OCI-LY3 (cell line): ENCODE measurements at regions not wholly inside any gene's neighbourhood (a gene's known extent, or its start where the extent isn't known, plus 50 kb on each side); places are given as distances from the start of the nearest gene placed in this dataset.

Experiments used
- H2AFZ ChIP-seq: fragments of 200-600, 300-600 bp; shearing (Covaris generic); 2 replicates; pipeline ENCODE4 v1.6.0; 2014; ENCODE audit warnings: antibody characterized with exemption, low read depth, low read length
- H3K27ac ChIP-seq: fragments of 200-600, 300-600 bp; sonication (generic); 2 replicates; pipeline ENCODE4 v1.5.1; 2014; ENCODE audit warnings: mild to moderate bottlenecking, low read length, moderate library complexity, mixed read lengths
- H3K27me3 ChIP-seq: fragments of 200-600, 300-600 bp; sonication (generic); 2 replicates; pipeline ENCODE4 v1.6.1; 2014; ENCODE audit warnings: low read depth, low read length, mixed read lengths
- H3K36me3 ChIP-seq: fragments of 200-600, 300-600 bp; sonication (generic); replicated peaks from 2 replicates; pipeline ENCODE3; 2014; ENCODE audit warnings: low read depth, low read length, mixed read lengths
- H3K4me1 ChIP-seq: fragments of 300-600, 200-600 bp; sonication (generic); 2 replicates; pipeline ENCODE4 v1.6.1; 2014; ENCODE audit warnings: low read length, mixed read lengths
- H3K4me2 ChIP-seq: fragments of 200-600, 300-600 bp; sonication (generic); 2 replicates; pipeline ENCODE4 v1.6.1; 2014; ENCODE audit warnings: low read length, mixed read lengths
- H3K4me3 ChIP-seq: fragments of 300-600, 200-600 bp; sonication (generic); 2 replicates; pipeline ENCODE4 v1.5.1; 2014; ENCODE audit warnings: antibody characterized with exemption, mild to moderate bottlenecking, low read length, moderate library complexity
- H3K79me2 ChIP-seq: fragments of 300-600, 200-600 bp; shearing (Covaris generic); 2 replicates; pipeline ENCODE4 v1.6.1; 2014; ENCODE audit warnings: mild to moderate bottlenecking, low read length, mixed read lengths
- H3K9ac ChIP-seq: fragments of 300-600, 200-600 bp; shearing (Covaris generic); 2 replicates; pipeline ENCODE4 v1.6.0; 2014; ENCODE audit warnings: mild to moderate bottlenecking, low read length, moderate library complexity
- H3K9me3 ChIP-seq: fragments of 200-600, 300-600 bp; shearing (Covaris generic); 2 replicates; pipeline ENCODE4 v1.6.1; 2014; ENCODE audit warnings: low read length, mixed read lengths; ENCODE audit not compliant: insufficient read depth
- H4K20me1 ChIP-seq: fragments of 200-600, 300-600 bp; sonication (generic); 2 replicates; pipeline ENCODE4 v1.6.1; 2016; ENCODE audit warnings: low read length, mixed read lengths; ENCODE audit not compliant: insufficient read depth
- EZH2phosphoT487 ChIP-seq: fragments of 200-600 bp; shearing (Covaris generic); IDR thresholded peaks from 2 replicates; pipeline ENCODE4 v1.6.1; 2018; ENCODE audit warnings: antibody characterized with exemption, mixed run types, low read depth
- TF ChIP-seq, protein P1 (sequence below): fragments of 200-600, 300-600 bp; sonication (generic); IDR thresholded peaks from 2 replicates; pipeline ENCODE4 v1.5.1; 2014; ENCODE audit warnings: antibody characterized with exemption, low read length, low read depth

GRCh38 chr2:75765798-75766197 lies 55.1 kb upstream of the GCFC2 start:
- Histone ChIP-seq H3K4me2 (no peak overlapping the region), H4K20me1 (no peaks in the 10 kb centered on the region), H3K27ac (no peak overlapping the region), H3K4me1 (no peaks in the 10 kb centered on the region), H3K36me3 (no peaks in the 10 kb centered on the region), H3K9ac (no peak overlapping the region), H3K9me3 (no peaks in the 10 kb centered on the region), H2AFZ (no peak overlapping the region), H3K27me3 (peaks cover 9% of the 10 kb centered on the region; the same call in 1 of the 2 replicates), H3K4me3 (no peak overlapping the region), H3K79me2 (no peaks in the 10 kb centered on the region)
- TF ChIP-seq, protein P1, sequence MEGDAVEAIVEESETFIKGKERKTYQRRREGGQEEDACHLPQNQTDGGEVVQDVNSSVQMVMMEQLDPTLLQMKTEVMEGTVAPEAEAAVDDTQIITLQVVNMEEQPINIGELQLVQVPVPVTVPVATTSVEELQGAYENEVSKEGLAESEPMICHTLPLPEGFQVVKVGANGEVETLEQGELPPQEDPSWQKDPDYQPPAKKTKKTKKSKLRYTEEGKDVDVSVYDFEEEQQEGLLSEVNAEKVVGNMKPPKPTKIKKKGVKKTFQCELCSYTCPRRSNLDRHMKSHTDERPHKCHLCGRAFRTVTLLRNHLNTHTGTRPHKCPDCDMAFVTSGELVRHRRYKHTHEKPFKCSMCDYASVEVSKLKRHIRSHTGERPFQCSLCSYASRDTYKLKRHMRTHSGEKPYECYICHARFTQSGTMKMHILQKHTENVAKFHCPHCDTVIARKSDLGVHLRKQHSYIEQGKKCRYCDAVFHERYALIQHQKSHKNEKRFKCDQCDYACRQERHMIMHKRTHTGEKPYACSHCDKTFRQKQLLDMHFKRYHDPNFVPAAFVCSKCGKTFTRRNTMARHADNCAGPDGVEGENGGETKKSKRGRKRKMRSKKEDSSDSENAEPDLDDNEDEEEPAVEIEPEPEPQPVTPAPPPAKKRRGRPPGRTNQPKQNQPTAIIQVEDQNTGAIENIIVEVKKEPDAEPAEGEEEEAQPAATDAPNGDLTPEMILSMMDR, result no peak
- no peak for TF ChIP-seq EZH2phosphoT487

DNA sequence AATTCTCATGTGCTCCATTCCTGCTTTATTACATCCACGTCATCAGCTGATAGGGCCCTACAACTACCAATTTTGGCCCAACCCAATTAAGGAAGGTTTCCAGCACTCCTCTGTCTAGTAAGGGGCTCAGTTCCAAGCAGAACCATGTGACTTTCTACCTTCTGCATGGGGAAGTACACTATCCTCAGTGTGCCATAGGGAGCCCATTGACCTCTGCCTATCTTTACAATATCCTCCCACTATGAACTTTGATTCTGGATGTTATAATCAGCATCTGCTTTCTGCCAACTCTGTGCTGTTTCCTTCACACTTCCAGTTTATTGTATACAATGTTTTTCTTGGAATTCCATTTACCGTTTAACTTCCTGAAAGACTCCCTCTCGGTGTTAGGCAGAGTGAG lies 53.9 kb upstream of the GCFC2 start:
- Histone ChIP-seq H3K4me3 (no peak overlapping the region), H3K4me2 (no peak overlapping the region), H3K27me3 (peaks cover 9% of the 10 kb centered on the region; the same call in 1 of the 2 replicates), H4K20me1 (no peaks in the 10 kb centered on the region), H3K36me3 (no peaks in the 10 kb centered on the region), H3K9ac (no peak overlapping the region), H3K4me1 (no peaks in the 10 kb centered on the region), H3K27ac (no peak overlapping the region), H3K9me3 (no peaks in the 10 kb centered on the region), H2AFZ (no peak overlapping the region), H3K79me2 (no peaks in the 10 kb centered on the region)
- TF ChIP-seq, protein P1, result no peak
- no peak for TF ChIP-seq EZH2phosphoT487
